ENCODE measurements at regions not wholly inside any gene's neighbourhood (a gene's known extent, or its start where the extent isn't known, plus 50 kb on each side); places are given as distances from the start of the nearest gene placed in this dataset.
"Not testable (repeated sequence)": the region's sequence is repeated elsewhere in the genome, so short reads cannot be mapped to it uniquely, and the experiment has no call there.

DNA sequence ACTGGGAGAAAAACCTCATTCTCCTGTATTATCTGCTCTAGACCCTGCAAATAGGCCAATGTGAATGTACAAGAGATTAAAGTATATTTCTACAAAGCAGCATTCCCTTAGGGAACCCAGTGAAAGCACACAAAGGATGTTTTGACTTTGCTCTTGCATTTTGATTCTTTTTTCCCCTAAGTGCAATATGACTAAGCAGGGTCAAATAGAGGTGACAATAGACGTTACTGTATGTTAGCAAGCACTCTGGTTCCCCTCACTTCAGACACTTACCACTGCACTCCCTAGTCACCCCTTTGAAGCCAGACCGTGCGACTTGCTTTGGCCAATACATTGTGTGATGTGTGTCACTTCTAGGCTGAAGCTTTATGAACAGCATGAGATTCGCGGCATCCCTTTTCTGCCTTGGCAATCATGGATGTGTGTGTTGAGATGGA is 209.7 kb downstream of the RHOU start:
- no peaks in the 10 kb centered on the region for H3K27me3 ChIP-seq (ENCODE audit: control insufficient read depth, insufficient read depth, low read length)
- no peaks in the 10 kb centered on the region for H3K36me3 ChIP-seq (ENCODE audit: control insufficient read depth, insufficient read depth, low read length)
- H3K9me3 ChIP-seq (ENCODE audit: control insufficient read depth, insufficient read depth, low read length) = no peaks in the 10 kb centered on the region
- H3K4me1 ChIP-seq (ENCODE audit: control insufficient read depth, insufficient read depth, low read length) = peaks cover 7% of the 10 kb centered on the region; the same call in 1 of the 2 replicates
- no peak overlapping the region for H3K4me3 ChIP-seq (ENCODE audit: low read depth, low read length)
- no peak overlapping the region for H3K9ac ChIP-seq (ENCODE audit: low read depth, low read length)
- H3K27ac ChIP-seq (ENCODE audit: low read depth, low read length) = no peak overlapping the region

DNA sequence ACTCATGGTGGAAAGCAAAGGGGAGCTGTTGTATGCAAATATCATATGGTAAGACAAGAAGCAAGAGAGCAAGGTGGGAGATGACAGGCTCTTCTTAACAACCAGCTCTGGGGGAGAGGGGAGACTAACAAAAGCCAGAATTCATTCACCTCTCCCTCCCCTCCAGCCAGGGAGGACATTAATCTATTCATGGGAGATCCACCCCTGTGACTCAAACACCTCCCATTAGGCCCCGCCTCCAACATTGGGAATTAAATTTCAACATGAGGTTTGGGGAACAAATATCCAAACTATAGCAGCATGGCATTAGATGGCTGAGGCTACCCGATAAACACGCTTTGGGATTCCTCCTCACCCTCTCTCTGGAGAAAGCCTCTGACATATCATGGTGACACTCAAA is 210.6 kb downstream of the RHOU start:
- H3K36me3 ChIP-seq (ENCODE audit: control insufficient read depth, insufficient read depth, low read length) = no peaks in the 10 kb centered on the region
- H3K4me3 ChIP-seq (ENCODE audit: low read depth, low read length) = no peak overlapping the region
- no peaks in the 10 kb centered on the region for H3K27me3 ChIP-seq (ENCODE audit: control insufficient read depth, insufficient read depth, low read length)
- no peak overlapping the region for H3K9ac ChIP-seq (ENCODE audit: low read depth, low read length)
- H3K27ac ChIP-seq (ENCODE audit: low read depth, low read length) = no peak overlapping the region
- no peaks in the 10 kb centered on the region for H3K9me3 ChIP-seq (ENCODE audit: control insufficient read depth, insufficient read depth, low read length)
- peaks cover under 1% of the 10 kb centered on the region; the same call in 1 of the 2 replicates for H3K4me1 ChIP-seq (ENCODE audit: control insufficient read depth, insufficient read depth, low read length)

DNA sequence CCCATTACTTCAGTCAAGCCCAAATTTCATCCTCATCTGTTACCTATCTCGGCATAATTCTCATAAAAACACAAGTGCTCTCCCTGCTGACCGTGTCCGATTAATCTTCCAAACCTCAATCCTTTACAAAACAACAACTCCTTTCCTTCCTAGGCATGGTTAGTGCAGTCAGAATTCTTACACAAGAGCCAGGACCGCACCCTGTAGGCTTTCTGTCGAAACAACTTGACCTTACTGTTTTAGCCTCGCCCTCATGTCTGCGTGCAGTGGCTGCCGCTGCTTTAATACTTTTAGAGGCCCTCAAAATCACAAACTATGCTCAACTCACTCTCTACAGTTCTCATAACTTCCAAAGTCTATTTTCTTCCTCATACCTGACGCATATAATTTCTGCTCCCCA is 214.3 kb downstream of the RHOU start:
- H3K4me1 ChIP-seq (ENCODE audit: control insufficient read depth, insufficient read depth, low read length); H3K27me3 ChIP-seq (ENCODE audit: control insufficient read depth, insufficient read depth, low read length); H3K36me3 ChIP-seq (ENCODE audit: control insufficient read depth, insufficient read depth, low read length); H3K27ac ChIP-seq (ENCODE audit: low read depth, low read length); H3K4me3 ChIP-seq (ENCODE audit: low read depth, low read length); H3K9ac ChIP-seq (ENCODE audit: low read depth, low read length); H3K9me3 ChIP-seq (ENCODE audit: control insufficient read depth, insufficient read depth, low read length): not testable (repeated sequence)

DNA sequence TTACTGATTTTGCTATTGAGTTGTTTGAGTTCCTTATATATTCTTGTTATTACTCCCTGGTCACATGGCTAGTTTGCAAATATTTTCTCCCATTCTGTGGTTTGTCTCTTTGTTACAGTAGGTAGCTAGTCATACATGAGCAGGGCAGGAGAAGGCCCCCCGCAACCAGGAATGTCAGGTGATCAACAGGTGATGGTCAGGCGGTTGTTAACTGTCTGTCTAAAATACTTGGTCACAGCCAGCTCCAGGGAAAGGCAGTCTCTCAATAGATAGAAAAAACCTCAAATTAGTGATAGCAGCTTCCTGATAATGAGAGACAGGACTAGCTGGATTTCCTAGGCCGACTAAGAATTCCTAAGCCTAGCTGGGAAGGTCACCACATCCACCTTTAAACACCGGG is 217.9 kb downstream of the RHOU start:
- H3K9ac ChIP-seq (ENCODE audit: low read depth, low read length) = no peak overlapping the region
- H3K4me1 ChIP-seq (ENCODE audit: control insufficient read depth, insufficient read depth, low read length) = no peaks in the 10 kb centered on the region
- H3K27ac ChIP-seq (ENCODE audit: low read depth, low read length) = no peak overlapping the region
- no peaks in the 10 kb centered on the region for H3K9me3 ChIP-seq (ENCODE audit: control insufficient read depth, insufficient read depth, low read length)
- H3K4me3 ChIP-seq (ENCODE audit: low read depth, low read length) = no peak overlapping the region
- H3K27me3 ChIP-seq (ENCODE audit: control insufficient read depth, insufficient read depth, low read length) = no peaks in the 10 kb centered on the region
- H3K36me3 ChIP-seq (ENCODE audit: control insufficient read depth, insufficient read depth, low read length) = no peaks in the 10 kb centered on the region

DNA sequence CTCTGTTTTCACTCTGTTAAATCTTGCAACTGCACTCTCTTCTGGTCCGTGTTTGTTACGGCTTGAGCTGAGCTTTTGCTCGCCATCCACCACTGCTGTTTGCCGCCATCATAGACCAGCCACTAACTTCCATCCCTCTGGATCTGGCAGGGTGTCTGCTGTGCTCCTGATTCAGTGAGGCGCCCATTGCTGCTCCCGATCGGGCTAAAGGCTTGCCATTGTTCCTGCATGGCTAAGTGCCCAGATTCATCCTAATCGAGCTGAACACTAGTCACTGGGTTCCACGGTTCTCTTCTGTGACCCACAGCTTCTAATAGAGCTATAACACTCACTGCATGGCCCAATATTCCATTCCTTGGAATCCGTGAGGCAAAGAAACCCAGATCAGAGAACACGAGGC is 218.5 kb downstream of the RHOU start:
- H3K36me3 ChIP-seq (ENCODE audit: control insufficient read depth, insufficient read depth, low read length); H3K4me1 ChIP-seq (ENCODE audit: control insufficient read depth, insufficient read depth, low read length); H3K9me3 ChIP-seq (ENCODE audit: control insufficient read depth, insufficient read depth, low read length); H3K9ac ChIP-seq (ENCODE audit: low read depth, low read length); H3K27ac ChIP-seq (ENCODE audit: low read depth, low read length); H3K27me3 ChIP-seq (ENCODE audit: control insufficient read depth, insufficient read depth, low read length); H3K4me3 ChIP-seq (ENCODE audit: low read depth, low read length): not testable (repeated sequence)

DNA sequence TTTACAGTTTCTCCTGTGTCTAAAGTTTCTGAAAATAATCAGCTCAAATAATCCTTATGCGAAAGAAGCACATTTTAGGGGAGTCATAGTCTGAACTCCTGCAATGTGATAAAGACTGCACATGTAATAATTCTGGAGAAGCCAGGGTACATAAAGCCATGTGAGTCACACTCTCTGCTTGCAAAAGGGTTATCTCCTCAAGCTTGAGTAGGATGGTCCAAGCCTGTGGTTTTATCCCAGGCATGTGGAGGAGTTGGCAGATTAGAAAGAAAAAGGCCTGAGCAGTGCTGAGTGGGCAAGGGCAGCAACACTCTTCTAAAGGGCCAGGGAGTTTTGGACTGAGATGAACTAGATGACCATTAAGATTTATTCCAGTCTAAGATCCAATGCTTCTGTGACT is 220.4 kb downstream of the RHOU start:
- Histone ChIP-seq H3K27me3 (ENCODE audit: control insufficient read depth, insufficient read depth, low read length) (no peaks in the 10 kb centered on the region), H3K9me3 (ENCODE audit: control insufficient read depth, insufficient read depth, low read length) (no peaks in the 10 kb centered on the region), H3K4me3 (ENCODE audit: low read depth, low read length) (no peak overlapping the region), H3K27ac (ENCODE audit: low read depth, low read length) (no peak overlapping the region), H3K36me3 (ENCODE audit: control insufficient read depth, insufficient read depth, low read length) (no peaks in the 10 kb centered on the region), H3K4me1 (ENCODE audit: control insufficient read depth, insufficient read depth, low read length) (no peaks in the 10 kb centered on the region), H3K9ac (ENCODE audit: low read depth, low read length) (no peak overlapping the region)

DNA sequence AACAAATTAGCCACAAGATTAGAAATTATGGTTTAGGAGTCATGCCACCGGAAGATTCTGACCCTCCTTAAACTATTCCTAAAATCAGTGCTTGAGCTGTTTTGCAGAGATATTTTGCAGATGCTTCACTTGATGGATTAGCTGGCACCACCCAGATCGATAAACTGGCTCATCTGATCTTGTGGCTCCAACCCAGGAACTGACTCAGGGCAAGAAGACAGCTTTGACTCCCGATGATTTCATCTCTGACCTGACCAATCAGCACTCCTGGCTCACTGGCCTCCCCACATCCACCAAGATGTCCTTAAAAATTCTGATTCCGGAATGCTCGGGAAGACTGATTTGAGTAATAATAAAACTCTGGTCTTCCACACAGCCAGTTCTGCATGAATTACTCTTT is 221.6 kb downstream of the RHOU start:
- no peak overlapping the region for H3K9ac ChIP-seq (ENCODE audit: low read depth, low read length)

DNA sequence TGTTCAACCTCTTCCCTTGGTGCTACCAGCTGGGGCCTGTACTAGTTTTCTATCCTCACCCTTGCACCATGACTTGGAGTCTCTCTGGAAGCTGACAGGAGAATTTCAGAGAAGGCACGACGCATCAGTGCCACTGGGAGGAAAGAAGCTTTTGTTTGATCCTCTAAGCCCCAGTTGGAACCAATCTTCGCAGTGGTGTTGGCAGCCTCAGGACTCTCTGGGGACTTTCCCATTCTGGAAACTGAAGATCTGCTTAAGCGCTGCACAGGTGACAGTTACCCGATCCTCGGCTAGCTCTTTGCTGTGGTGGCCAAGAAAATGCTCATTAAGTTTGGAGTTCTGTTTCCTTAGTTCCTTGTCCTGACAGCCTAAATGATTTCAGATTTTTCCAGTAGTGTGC is 222.3 kb downstream of the RHOU start:
- Histone ChIP-seq H3K27me3 (ENCODE audit: control insufficient read depth, insufficient read depth, low read length) (no peaks in the 10 kb centered on the region), H3K36me3 (ENCODE audit: control insufficient read depth, insufficient read depth, low read length) (no peaks in the 10 kb centered on the region), H3K9me3 (ENCODE audit: control insufficient read depth, insufficient read depth, low read length) (no peaks in the 10 kb centered on the region), H3K9ac (ENCODE audit: low read depth, low read length) (no peak overlapping the region), H3K4me1 (ENCODE audit: control insufficient read depth, insufficient read depth, low read length) (peaks cover 4% of the 10 kb centered on the region; the same call in 1 of the 2 replicates), H3K4me3 (ENCODE audit: low read depth, low read length) (no peak overlapping the region), H3K27ac (ENCODE audit: low read depth, low read length) (no peak overlapping the region)

More for the DNA sequence above, 221.6 kb downstream of the RHOU start:
- H3K36me3 ChIP-seq (ENCODE audit: control insufficient read depth, insufficient read depth, low read length) = no peaks in the 10 kb centered on the region
- no peak overlapping the region for H3K27ac ChIP-seq (ENCODE audit: low read depth, low read length)
- no peak overlapping the region for H3K4me3 ChIP-seq (ENCODE audit: low read depth, low read length)
- no peaks in the 10 kb centered on the region for H3K27me3 ChIP-seq (ENCODE audit: control insufficient read depth, insufficient read depth, low read length)
- H3K9me3 ChIP-seq (ENCODE audit: control insufficient read depth, insufficient read depth, low read length) = no peaks in the 10 kb centered on the region
- H3K4me1 ChIP-seq (ENCODE audit: control insufficient read depth, insufficient read depth, low read length) = peaks cover 4% of the 10 kb centered on the region; the same call in 1 of the 2 replicates

DNA sequence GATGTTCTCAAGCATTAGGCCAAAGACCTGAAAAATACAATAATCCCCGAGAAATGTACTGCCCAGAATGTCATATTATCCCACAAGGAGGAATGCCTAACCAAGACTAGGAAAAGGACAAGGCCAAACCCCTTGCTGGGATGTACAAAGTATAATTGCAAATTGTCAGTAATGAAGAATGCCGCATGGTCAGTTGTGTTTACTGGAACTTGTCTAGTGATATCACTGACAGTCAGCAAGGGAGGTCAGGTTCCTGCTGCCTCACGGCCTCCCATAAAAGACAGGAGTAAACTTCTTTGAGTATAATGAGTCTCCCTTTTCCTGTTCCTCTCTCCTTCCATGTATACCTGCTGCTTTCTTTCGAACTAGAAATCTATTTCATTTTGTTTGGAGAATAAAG is 222.8 kb downstream of the RHOU start:
- H3K4me1 ChIP-seq (ENCODE audit: control insufficient read depth, insufficient read depth, low read length) = peaks cover 4% of the 10 kb centered on the region; the same call in 1 of the 2 replicates

DNA sequence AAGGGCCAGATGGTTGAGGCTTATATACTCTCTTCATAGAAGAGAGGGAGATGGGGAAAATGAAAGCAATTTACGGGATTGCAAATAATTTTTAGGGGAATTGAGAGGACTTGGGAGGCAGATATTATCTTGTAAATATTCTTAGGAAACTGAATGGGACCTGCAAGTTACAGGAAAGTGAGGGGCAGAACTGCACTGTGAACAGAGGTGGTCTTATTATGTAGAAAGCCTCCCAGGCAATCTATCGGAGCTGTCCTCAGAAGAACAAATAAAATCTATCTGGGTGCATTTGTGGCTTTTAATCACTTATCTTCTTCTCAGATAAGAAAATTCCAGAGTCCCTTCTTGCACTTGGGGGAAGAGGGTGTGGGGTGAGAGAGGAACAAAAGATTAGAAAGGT is 223.5 kb downstream of the RHOU start:
- no peak overlapping the region for H3K9ac ChIP-seq (ENCODE audit: low read depth, low read length)
- no peaks in the 10 kb centered on the region for H3K9me3 ChIP-seq (ENCODE audit: control insufficient read depth, insufficient read depth, low read length)
- H3K4me1 ChIP-seq (ENCODE audit: control insufficient read depth, insufficient read depth, low read length) = peaks cover 4% of the 10 kb centered on the region; the same call in 1 of the 2 replicates
- no peak overlapping the region for H3K4me3 ChIP-seq (ENCODE audit: low read depth, low read length)
- no peaks in the 10 kb centered on the region for H3K27me3 ChIP-seq (ENCODE audit: control insufficient read depth, insufficient read depth, low read length)
- no peaks in the 10 kb centered on the region for H3K36me3 ChIP-seq (ENCODE audit: control insufficient read depth, insufficient read depth, low read length)
- no peak overlapping the region for H3K27ac ChIP-seq (ENCODE audit: low read depth, low read length)

More for the DNA sequence above, 222.8 kb downstream of the RHOU start:
- no peaks in the 10 kb centered on the region for H3K36me3 ChIP-seq (ENCODE audit: control insufficient read depth, insufficient read depth, low read length)
- no peaks in the 10 kb centered on the region for H3K27me3 ChIP-seq (ENCODE audit: control insufficient read depth, insufficient read depth, low read length)
- no peak overlapping the region for H3K4me3 ChIP-seq (ENCODE audit: low read depth, low read length)
- H3K9ac ChIP-seq (ENCODE audit: low read depth, low read length) = no peak overlapping the region
- H3K27ac ChIP-seq (ENCODE audit: low read depth, low read length) = no peak overlapping the region
- H3K9me3 ChIP-seq (ENCODE audit: control insufficient read depth, insufficient read depth, low read length) = no peaks in the 10 kb centered on the region

DNA sequence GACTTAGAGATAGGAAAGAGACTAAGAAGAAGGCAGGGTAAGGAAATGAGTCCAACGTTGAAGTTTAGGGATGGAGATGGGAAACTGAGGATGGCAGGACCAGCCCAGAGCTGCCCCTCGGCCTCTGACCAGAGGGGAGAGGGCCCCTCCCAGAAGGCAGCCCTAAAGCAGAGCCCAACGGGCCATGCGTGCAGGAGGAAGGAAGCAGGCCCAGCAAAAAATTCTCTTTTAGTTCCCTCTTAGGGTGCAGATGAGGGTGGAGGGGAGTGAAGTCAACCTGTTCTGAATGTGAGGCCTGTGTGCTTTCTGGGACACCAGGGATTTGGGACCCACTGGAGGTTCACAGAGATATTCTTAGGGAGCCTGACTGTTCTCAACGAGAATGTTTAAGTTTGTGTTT is 225.4 kb downstream of the RHOU start:
- Histone ChIP-seq H3K4me1 (ENCODE audit: control insufficient read depth, insufficient read depth, low read length) (peaks cover 4% of the 10 kb centered on the region; the same call in 1 of the 2 replicates), H3K9ac (ENCODE audit: low read depth, low read length) (no peak overlapping the region), H3K27me3 (ENCODE audit: control insufficient read depth, insufficient read depth, low read length) (no peaks in the 10 kb centered on the region), H3K9me3 (ENCODE audit: control insufficient read depth, insufficient read depth, low read length) (no peaks in the 10 kb centered on the region), H3K27ac (ENCODE audit: low read depth, low read length) (no peak overlapping the region), H3K36me3 (ENCODE audit: control insufficient read depth, insufficient read depth, low read length) (no peaks in the 10 kb centered on the region), H3K4me3 (ENCODE audit: low read depth, low read length) (no peak overlapping the region)

DNA sequence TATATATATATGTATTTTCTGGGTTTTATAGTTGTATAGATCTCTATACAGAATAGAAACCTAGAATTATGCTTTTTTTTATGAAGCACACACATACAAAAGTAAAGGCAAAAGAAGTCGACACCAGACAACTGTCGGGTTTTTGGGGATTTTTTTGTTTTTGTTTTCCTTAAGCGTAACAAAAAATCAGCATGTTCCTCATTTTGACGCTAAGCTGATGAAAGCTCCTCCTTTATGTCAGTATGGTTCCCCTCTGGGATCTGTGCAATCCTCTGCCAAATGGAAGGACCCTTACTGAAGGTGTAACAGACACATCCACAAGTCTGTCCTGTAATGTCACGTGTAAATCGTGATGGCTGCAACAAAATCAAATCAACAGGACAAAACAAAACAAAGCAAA is 226.2 kb downstream of the RHOU start:
- no peaks in the 10 kb centered on the region for H3K9me3 ChIP-seq (ENCODE audit: control insufficient read depth, insufficient read depth, low read length)
- H3K36me3 ChIP-seq (ENCODE audit: control insufficient read depth, insufficient read depth, low read length) = no peaks in the 10 kb centered on the region

More for the DNA sequence above, 226.2 kb downstream of the RHOU start:
- H3K9ac ChIP-seq (ENCODE audit: low read depth, low read length) = no peak overlapping the region
- H3K27ac ChIP-seq (ENCODE audit: low read depth, low read length) = no peak overlapping the region
- H3K27me3 ChIP-seq (ENCODE audit: control insufficient read depth, insufficient read depth, low read length) = no peaks in the 10 kb centered on the region
- H3K4me3 ChIP-seq (ENCODE audit: low read depth, low read length) = no peak overlapping the region
- H3K4me1 ChIP-seq (ENCODE audit: control insufficient read depth, insufficient read depth, low read length) = peaks cover 6% of the 10 kb centered on the region; the same call in 1 of the 2 replicates
